Uterus (tissue), 3 donors: ENCODE measurements at regions not wholly inside any gene's neighbourhood (a gene's known extent, or its start where the extent isn't known, plus 50 kb on each side); places are given as distances from the start of the nearest gene placed in this dataset.

Experiments
- DNase-seq, 2 donors: peaks; one replicate each; pipeline ENCODE4 v3.0.0-alpha.2; 2019 to 2020
- H3K27ac ChIP-seq, 2 donors: fragments of 200-600 bp; sonication (generic); 1 replicate in 1 of 2; 2 replicates in 1 of 2; pipeline ENCODE4 v1.5.1; 2016 to 2018
- H3K27me3 ChIP-seq, 2 donors: fragments of 200-600 bp; sonication (generic); one replicate each; pipeline ENCODE4 v1.5.1; 2018 to 2019; ENCODE audit warnings: control low read depth in 1 of 2
- H3K36me3 ChIP-seq, 2 donors: fragments of 200-600 bp; sonication (generic); one replicate each; pipeline ENCODE4 v1.5.1; 2019; ENCODE audit warnings: control low read depth in 1 of 2
- H3K4me1 ChIP-seq, 2 donors: fragments of 200-600 bp; sonication (generic); one replicate each; pipeline ENCODE4 v1.5.1; 2018 to 2019; ENCODE audit warnings: control low read depth in 1 of 2
- H3K4me3 ChIP-seq, 2 donors: fragments of 200-600 bp; sonication (generic); 1 replicate in 1 of 2; 2 replicates in 1 of 2; pipeline ENCODE4 v1.5.1; 2018 to 2019; ENCODE audit warnings: mild to moderate bottlenecking in 1 of 2
- H3K9me3 ChIP-seq, 2 donors: fragments of 200-600 bp; sonication (generic); one replicate each; pipeline ENCODE4 v1.5.1; 2019; ENCODE audit warnings: control low read depth in 1 of 2
- CTCF ChIP-seq, 4 experiments: fragments of 200-600 bp in 2 of 4; fragments of 450-650 bp in 2 of 4; sonication (generic) in 2 of 4; IDR thresholded peaks; one replicate each; pipeline ENCODE4 v1.5.1; 2016 to 2019; ENCODE audit warnings: antibody characterized with exemption in 4 of 4, mild to moderate bottlenecking in 2 of 4, moderate library complexity in 1 of 4
- POLR2A ChIP-seq, 2 donors: fragments of 450-650 bp; IDR thresholded peaks; one replicate each; pipeline ENCODE4 v1.6.1; 2016; ENCODE audit warnings: antibody characterized with exemption in 2 of 2, mild to moderate bottlenecking in 1 of 2, moderate library complexity in 1 of 2
- intact Hi-C: fragments of 100-400 bp; cut with DNase I; formaldehyde crosslinking; loops from one replicate; pipeline ENCODE4 v1.15.1; 2023; ENCODE audit warnings: low total_unique reads
- donor health status: DM: yes; HTN: yes; CAD: no.

- TF ChIP-seq CTCF (IDR thresholded peaks at IDR 0.05) (no peak), POLR2A (IDR thresholded peaks at IDR 0.05) (no peak)
- Histone ChIP-seq H3K9me3 (no peaks in the 10 kb centered on the region), H3K27me3 (no peaks in the 10 kb centered on the region), H3K4me1 (no peaks in the 10 kb centered on the region), H3K36me3 (no peaks in the 10 kb centered on the region), H3K4me3 (no peak overlapping the region), H3K27ac (no peak overlapping the region)
- DNase-seq, result no peak
- intact Hi-C loops, result no loop called here
These were observed 571.4 kb downstream of the EPHA7 start for GRCh38 chr6:92847988-92848387.

- no peaks in the 10 kb centered on the region for H3K4me1 ChIP-seq
- no peak for TF ChIP-seq CTCF (IDR thresholded peaks at IDR 0.05)
- TF ChIP-seq POLR2A (IDR thresholded peaks at IDR 0.05), result no peak
- DNase-seq, result no peak
- H3K4me3 ChIP-seq, result no peak overlapping the region
- no peaks in the 10 kb centered on the region for H3K36me3 ChIP-seq
- no peaks in the 10 kb centered on the region for H3K27me3 ChIP-seq
- no peaks in the 10 kb centered on the region for H3K9me3 ChIP-seq
- intact Hi-C loops, result no loop called here
- H3K27ac ChIP-seq, result no peak overlapping the region
These were observed 579.0 kb downstream of the EPHA7 start for GRCh38 chr6:92840246-92840930.

- no peaks in the 10 kb centered on the region for H3K9me3 ChIP-seq
- H3K27ac ChIP-seq, result no peak overlapping the region
- H3K4me1 ChIP-seq, result no peaks in the 10 kb centered on the region
- no peaks in the 10 kb centered on the region for H3K36me3 ChIP-seq
- H3K27me3 ChIP-seq, result no peaks in the 10 kb centered on the region
- intact Hi-C loops, result no loop called here
- no peak overlapping the region for H3K4me3 ChIP-seq
- TF ChIP-seq POLR2A (IDR thresholded peaks at IDR 0.05) (no peak), CTCF (IDR thresholded peaks at IDR 0.05) (no peak)
- DNase-seq, result no peak
These were observed 590.6 kb downstream of the EPHA7 start for GRCh38 chr6:92828788-92829187.

GRCh38 chr6:92827104-92827503, 592.3 kb downstream of the EPHA7 start:
- intact Hi-C loops, result no loop called here
- Histone ChIP-seq H3K36me3 (no peaks in the 10 kb centered on the region), H3K27me3 (no peaks in the 10 kb centered on the region), H3K4me1 (no peaks in the 10 kb centered on the region), H3K9me3 (no peaks in the 10 kb centered on the region), H3K27ac (no peak overlapping the region), H3K4me3 (no peak overlapping the region)
- no peak for DNase-seq
- TF ChIP-seq POLR2A (IDR thresholded peaks at IDR 0.05) (no peak), CTCF (IDR thresholded peaks at IDR 0.05) (no peak)

- intact Hi-C loops, result no loop called here
- H3K27ac ChIP-seq, result no peak overlapping the region
- no peaks in the 10 kb centered on the region for H3K4me1 ChIP-seq
- H3K36me3 ChIP-seq, result no peaks in the 10 kb centered on the region
- DNase-seq, result no peak
- no peak for TF ChIP-seq POLR2A (IDR thresholded peaks at IDR 0.05)
- TF ChIP-seq CTCF (IDR thresholded peaks at IDR 0.05), result no peak
- no peaks in the 10 kb centered on the region for H3K27me3 ChIP-seq
- H3K4me3 ChIP-seq, result no peak overlapping the region
- H3K9me3 ChIP-seq, result no peaks in the 10 kb centered on the region
These were observed 592.7 kb downstream of the EPHA7 start for GRCh38 chr6:92826633-92827032.
